HepG2 (cell line): ENCODE measurements at regions not wholly inside any gene's neighbourhood (a gene's known extent, or its start where the extent isn't known, plus 50 kb on each side); places are given as distances from the start of the nearest gene placed in this dataset.

Source experiments
- ATAC-seq: fragments of 200-7000 bp; cut with Tn5 transposase; 3 replicates; pipeline ENCODE4 v1.9.1; 2020; ENCODE audit warnings: mild to moderate bottlenecking, moderate library complexity
- BruUV-seq: library from RNA; stranded (reverse); fragments of 400-500 nt; replicated peaks from 2 replicates; lab custom pipeline; 2021; lab: Mats Ljungman, UMichigan
- CTCF ChIA-PET: fragments of 300-600 bp; formaldehyde crosslinking; extraction: SDS; loops from one replicate; lab custom pipeline; 2021; ENCODE audit warnings: low total read pairs, inconsistent platforms, low intra/inter-chr PET ratio; lab: Yijun Ruan, JAX
- POLR2A ChIA-PET: fragments of 350-600 bp; sonication (Branson Sonifier 250); formaldehyde crosslinking; loops from one replicate; lab custom pipeline; 2020; ENCODE audit warnings: antibody characterized with exemption, inconsistent platforms; lab: Yijun Ruan, JAX
- DNase-seq: peaks from one replicate; pipeline ENCODE4 v3.0.0-alpha.2; 2015; ENCODE audit warnings: low spot score
- FAIRE-seq: peaks from 3 replicates; lab custom pipeline; 2011; peaks lifted over from hg19 to GRCh38; lab: Jason Lieb, UNC
- H2AFZ ChIP-seq: one replicate; pipeline ENCODE4 v1.6.1; 2011; ENCODE audit warnings: low read length, inconsistent platforms
- H3K27ac ChIP-seq: fragments of 300-600 bp; 3 replicates; pipeline ENCODE4 v1.8.0; 2011; ENCODE audit warnings: mixed run types, mild to moderate bottlenecking, mixed read lengths, low read length, inconsistent platforms; ENCODE audit not compliant: insufficient read depth; ENCODE audit errors: extremely low read length
- H3K27me3 ChIP-seq, 2 experiments: fragments of 200-600 bp in 1 of 2; 2 replicates in 1 of 2; 3 replicates in 1 of 2; pipeline versions ENCODE4 v1.6.0 to v1.8.0; 2011; ENCODE audit warnings: low read length in 2 of 2, mild to moderate bottlenecking in 2 of 2, moderate library complexity in 2 of 2, inconsistent platforms in 1 of 2; ENCODE audit not compliant: insufficient read depth in 2 of 2, control insufficient read depth in 1 of 2
- H3K36me3 ChIP-seq, 2 experiments: fragments of 200-600 bp in 1 of 2; replicated peaks in 1 of 2; 2 replicates in 1 of 2; 3 replicates in 1 of 2; pipeline versions ENCODE4 v1.5.1 to v1.8.0; 2011; ENCODE audit warnings: low read length in 2 of 2, inconsistent platforms in 1 of 2; ENCODE audit not compliant: insufficient read depth in 2 of 2, control insufficient read depth in 1 of 2
- H3K4me1 ChIP-seq: 2 replicates; pipeline ENCODE4 v1.5.1; 2012; ENCODE audit warnings: low read length, inconsistent platforms; ENCODE audit not compliant: insufficient read depth
- H3K4me2 ChIP-seq: 2 replicates; pipeline ENCODE4 v1.6.0; 2011; ENCODE audit warnings: low read depth, low read length, inconsistent platforms
- H3K4me3 ChIP-seq, 3 experiments: fragments of 200-600 bp in 1 of 3; sonication (generic), shearing (Covaris generic) in 1 of 3; replicated peaks in 1 of 3; 2 replicates each; pipeline ENCODE4 v1.5.1; 2011 to 2016; ENCODE audit warnings: low read length in 3 of 3, inconsistent platforms in 2 of 3, low read depth in 2 of 3, mild to moderate bottlenecking in 2 of 3, control low read depth in 1 of 3, mixed read lengths in 1 of 3; ENCODE audit not compliant: insufficient read depth in 1 of 3
- H3K79me2 ChIP-seq: one replicate; pipeline ENCODE4 v1.6.1; 2011; ENCODE audit warnings: low read length, inconsistent platforms; ENCODE audit not compliant: insufficient read depth
- H3K9ac ChIP-seq: 2 replicates; pipeline ENCODE4 v1.6.0; 2011; ENCODE audit warnings: mild to moderate bottlenecking, low read depth, low read length, inconsistent platforms; ENCODE audit not compliant: insufficient read depth
- H3K9me3 ChIP-seq: 2 replicates; pipeline ENCODE4 v1.5.1; 2012; ENCODE audit warnings: mild to moderate bottlenecking, low read length
- H4K20me1 ChIP-seq: 2 replicates; pipeline ENCODE4 v1.6.0; 2011; ENCODE audit warnings: inconsistent platforms, mild to moderate bottlenecking, low read length, moderate library complexity; ENCODE audit not compliant: insufficient read depth
- CCAR2 ChIP-seq: fragments of 200-400 bp; formaldehyde crosslinking; optimal IDR thresholded peaks from 2 replicates; pipeline ENCODE3; 2018; ENCODE audit warnings: low read depth, mild to moderate bottlenecking, low read length, moderate library complexity
- IRF1 ChIP-seq: sonication (generic); formaldehyde crosslinking; IDR thresholded peaks from 2 replicates; pipeline ENCODE4 v1.4.0; 2020; ENCODE audit warnings: low read depth, mild to moderate bottlenecking, missing genetic modification reagents
- JDP2 ChIP-seq: sonication (generic); formaldehyde crosslinking; IDR thresholded peaks from 2 replicates; pipeline ENCODE4 v1.8.1; 2022; ENCODE audit warnings: missing genetic modification reagents, borderline replicate concordance
- JUNB ChIP-seq: sonication (generic); formaldehyde crosslinking; IDR thresholded peaks from 2 replicates; pipeline ENCODE4 v1.8.0; 2022; ENCODE audit warnings: missing genetic modification reagents, mild to moderate bottlenecking, borderline replicate concordance
- MAFF ChIP-seq: IDR thresholded peaks from 2 replicates; pipeline ENCODE4 v1.6.1; 2011; ENCODE audit warnings: low read depth, low read length, improper control_type of control experiment
- MAFK ChIP-seq, 2 experiments: IDR thresholded peaks in 1 of 2; conservative IDR thresholded peaks in 1 of 2; 2 replicates each; pipeline ENCODE4 v1.6.1; 2011; ENCODE audit warnings: improper control_type of control experiment in 2 of 2, low read length in 2 of 2
- MXI1 ChIP-seq: IDR thresholded peaks from 3 replicates; pipeline ENCODE4 v1.6.1; 2012; ENCODE audit warnings: low read depth, low read length, inconsistent platforms, borderline replicate concordance
- PRDM10 ChIP-seq: sonication (generic); formaldehyde crosslinking; IDR thresholded peaks from 2 replicates; pipeline ENCODE4 v1.4.0; 2020; ENCODE audit warnings: low read depth, missing genetic modification reagents
- RFX5 ChIP-seq: IDR thresholded peaks from 2 replicates; pipeline ENCODE4 v1.6.1; 2011; ENCODE audit warnings: low read depth, low read length, improper control_type of control experiment
- SP4 ChIP-seq: sonication (generic); formaldehyde crosslinking; IDR thresholded peaks from 2 replicates; pipeline ENCODE4 v1.8.1; 2023; ENCODE audit warnings: mild to moderate bottlenecking, missing genetic modification reagents
- UBTF ChIP-seq: sonication (generic); formaldehyde crosslinking; IDR thresholded peaks from 2 replicates; pipeline ENCODE4 v1.4.0; 2020; ENCODE audit warnings: mild to moderate bottlenecking, missing genetic modification reagents
- ZBTB25 ChIP-seq: IDR thresholded peaks from 2 replicates; pipeline ENCODE4 v1.6.1; 2018; ENCODE audit warnings: missing genetic modification reagents
- ZNF124 ChIP-seq: sonication (generic); formaldehyde crosslinking; IDR thresholded peaks from 2 replicates; pipeline ENCODE4 v1.4.0; 2020; ENCODE audit warnings: missing genetic modification reagents
- WGBS: methylation state at CpG from one replicate; pipeline ENCODE4 v1.1.6; 2017; ENCODE audit warnings: low lambda C conversion rate; 5-methylcytosine and 5-hydroxymethylcytosine counted together
- in situ Hi-C: cut with HindIII; loops from 2 replicates; pipeline ENCODE4 v1.10.0; 2017; ENCODE audit warnings: low pct_unique_long_range_greater_than_20kb; ENCODE audit not compliant: extremely low pct_ligation_motif_present
- intact Hi-C: fragments of 100-400 bp; cut with micrococcal nuclease; formaldehyde crosslinking; loops from one replicate; pipeline ENCODE4 v1.10.0; 2022; ENCODE audit not compliant: unreplicated experiment

DNA sequence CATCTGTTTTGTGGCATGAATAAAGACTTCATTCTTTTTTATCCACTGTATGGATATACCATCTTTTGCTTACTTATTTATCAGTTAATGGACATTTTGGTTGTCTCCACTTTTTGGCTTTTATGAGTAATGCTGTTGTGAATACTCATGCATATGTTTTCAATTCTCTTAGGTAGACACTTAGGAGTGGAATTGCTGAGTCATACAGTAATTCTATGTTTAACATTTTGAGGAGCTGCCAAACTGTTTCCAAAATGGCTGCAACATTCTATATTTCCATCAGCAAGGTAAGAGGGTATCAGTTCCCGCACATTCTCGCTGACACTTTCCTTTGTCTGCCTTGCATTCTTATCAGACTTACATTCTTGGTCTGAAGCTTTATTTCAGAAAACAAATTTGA lies 191.1 kb downstream of the WNT5A start:
- no peaks in the 10 kb centered on the region for H3K79me2 ChIP-seq
- no TSS peak for BruUV-seq
- H3K27me3 ChIP-seq = no peaks in the 10 kb centered on the region
- no peaks in the 10 kb centered on the region; the same call in 1 of the 2 replicates for H3K9me3 ChIP-seq
- CTCF ChIA-PET = no interaction called here
- POLR2A ChIA-PET = no interaction called here
- no peaks in the 10 kb centered on the region for H3K4me1 ChIP-seq
- no peak overlapping the region for H3K4me2 ChIP-seq
- FAIRE-seq (no peak), ATAC-seq (no peak), DNase-seq (no peak)
- H3K27ac ChIP-seq = no peak overlapping the region
- in situ Hi-C loops = no loop called here
- intact Hi-C loops = no loop called here
- WGBS = 45% methylated on average over 2 of the region's 2 CpGs
- H4K20me1 ChIP-seq = no peaks in the 10 kb centered on the region
- H2AFZ ChIP-seq = no peak overlapping the region
- H3K9ac ChIP-seq = no peak overlapping the region
- H3K4me3 ChIP-seq = no peak overlapping the region
- H3K36me3 ChIP-seq = no peaks in the 10 kb centered on the region
- TF ChIP-seq ZBTB25 = no peak
- TF ChIP-seq MXI1 = no peak
- TF ChIP-seq CCAR2 = no peak
- TF ChIP-seq UBTF (CRISPR knock-in tag) = no peak
- TF ChIP-seq IRF1 = no peak
- TF ChIP-seq JDP2 (CRISPR knock-in tag) = no peak
- TF ChIP-seq ZNF124 (CRISPR knock-in tag) = no peak
- TF ChIP-seq SP4 (CRISPR knock-in tag) = no peak
- peak in 1 of 2 experiments; percentile 63; a peak in 2 of 4 replicates for TF ChIP-seq MAFK (conservative IDR thresholded peaks at IDR 0.05 in 1 of 2, IDR thresholded peaks at IDR 0.05 in 1 of 2; ENCODE audit: low read length in 2 of 2)
- TF ChIP-seq MAFF = 0 out of 2 replicates have a peak, but pooled peaks have one; percentile 36
- no peak for TF ChIP-seq PRDM10 (CRISPR knock-in tag)
- TF ChIP-seq RFX5 = no peak
- no peak for TF ChIP-seq JUNB (CRISPR knock-in tag)
